MM.1S (cell line): ENCODE measurements at regions not wholly inside any gene's neighbourhood (a gene's known extent, or its start where the extent isn't known, plus 50 kb on each side); places are given as distances from the start of the nearest gene placed in this dataset.

ENCODE experiments used
- DNase-seq: peaks from one replicate; pipeline ENCODE4 v3.0.0-alpha.2; 2015
- H2AFZ ChIP-seq: fragments of 300-600 bp; sonication (generic); 2 replicates; pipeline ENCODE4 v1.6.0; 2016; ENCODE audit warnings: antibody characterized with exemption, low read length
- H3F3A ChIP-seq: fragments of 300-600 bp; sonication (generic); 2 replicates; pipeline ENCODE4 v1.6.1; 2016; ENCODE audit warnings: mild to moderate bottlenecking, antibody characterized with exemption, low read length, moderate library complexity, mixed read lengths; ENCODE audit not compliant: insufficient read depth
- H3K27ac ChIP-seq: fragments of 300-600 bp; sonication (generic); 2 replicates; pipeline ENCODE4 v1.5.1; 2016; ENCODE audit warnings: mild to moderate bottlenecking, low read length
- H3K27me3 ChIP-seq: fragments of 300-600 bp; sonication (generic); replicated peaks from 2 replicates; pipeline ENCODE4 v1.6.0; 2016; ENCODE audit warnings: low read length; ENCODE audit not compliant: insufficient read depth
- H3K36me3 ChIP-seq: fragments of 300-600 bp; sonication (generic); replicated peaks from 2 replicates; pipeline ENCODE4 v1.6.1; 2016; ENCODE audit warnings: mild to moderate bottlenecking, low read length, mixed read lengths; ENCODE audit not compliant: insufficient read depth
- H3K4me1 ChIP-seq: fragments of 300-600 bp; sonication (generic); 2 replicates; pipeline ENCODE4 v1.6.1; 2016; ENCODE audit warnings: low read length, mixed read lengths
- H3K4me2 ChIP-seq: fragments of 300-600 bp; sonication (generic); 2 replicates; pipeline ENCODE4 v1.6.0; 2016; ENCODE audit warnings: low read depth, low read length
- H3K4me3 ChIP-seq: fragments of 300-600 bp; sonication (generic); 2 replicates; pipeline ENCODE4 v1.5.1; 2016; ENCODE audit warnings: low read length, mixed read lengths
- H3K79me2 ChIP-seq: fragments of 300-600 bp; sonication (generic); 2 replicates; pipeline ENCODE4 v1.6.1; 2016; ENCODE audit warnings: mixed run types, low read length, mixed read lengths
- H3K9ac ChIP-seq: fragments of 300-600 bp; sonication (generic); 2 replicates; pipeline ENCODE4 v1.6.1; 2016; ENCODE audit warnings: low read length, mixed read lengths
- H3K9me2 ChIP-seq: fragments of 300-600 bp; sonication (generic); replicated peaks from 2 replicates; pipeline ENCODE4 v1.6.1; 2016; ENCODE audit warnings: mild to moderate bottlenecking, low read length, mixed read lengths; ENCODE audit not compliant: insufficient read depth
- H3K9me3 ChIP-seq: fragments of 300-600 bp; sonication (generic); replicated peaks from 2 replicates; pipeline ENCODE4 v1.6.1; 2016; ENCODE audit warnings: mild to moderate bottlenecking, low read length, mixed read lengths; ENCODE audit not compliant: insufficient read depth
- H4K20me1 ChIP-seq: fragments of 300-600 bp; sonication (generic); 2 replicates; pipeline ENCODE4 v1.6.1; 2016; ENCODE audit warnings: mild to moderate bottlenecking, low read length, moderate library complexity, mixed read lengths; ENCODE audit not compliant: insufficient read depth
- EZH2 ChIP-seq: fragments of 300-600 bp; sonication (generic); optimal IDR thresholded peaks from 2 replicates; pipeline ENCODE3; 2017; ENCODE audit warnings: low read depth, mild to moderate bottlenecking, antibody characterized with exemption, low read length, mixed read lengths
- EZH2phosphoT487 ChIP-seq: fragments of 300-600 bp; sonication (generic); IDR thresholded peaks from 2 replicates; pipeline ENCODE4 v1.6.1; 2018; ENCODE audit warnings: antibody characterized with exemption, low read length
- TF ChIP-seq, protein P1 (sequence below): fragments of 300-600 bp; sonication (generic); IDR thresholded peaks from 2 replicates; pipeline ENCODE4 v1.5.1; 2016; ENCODE audit warnings: antibody characterized with exemption, low read length, mixed read lengths

DNA sequence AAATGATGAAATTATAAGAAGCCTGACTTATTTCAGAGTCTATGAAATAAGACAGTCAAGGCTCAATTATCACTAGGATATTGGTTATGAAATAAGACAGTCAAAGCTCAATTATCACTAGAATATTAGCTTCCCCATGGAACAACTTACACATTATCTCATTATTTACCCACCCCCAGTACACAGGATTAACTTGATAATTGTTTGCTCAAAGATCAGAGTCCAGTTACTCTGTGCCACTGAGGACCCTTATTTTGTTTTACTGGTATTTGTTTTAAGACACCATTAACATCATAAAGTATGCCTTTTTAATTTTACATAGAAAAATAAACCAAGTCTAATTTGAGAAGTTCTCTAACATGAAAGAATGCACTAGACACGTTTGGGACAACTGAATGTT is 225.4 kb downstream of the SI start:
- Histone ChIP-seq H3F3A (no peaks in the 10 kb centered on the region), H3K4me3 (no peak overlapping the region), H3K4me1 (no peaks in the 10 kb centered on the region), H3K27ac (no peak overlapping the region), H3K9me3 (no peaks in the 10 kb centered on the region), H4K20me1 (no peaks in the 10 kb centered on the region), H2AFZ (no peak overlapping the region), H3K36me3 (no peaks in the 10 kb centered on the region), H3K4me2 (no peak overlapping the region), H3K79me2 (no peaks in the 10 kb centered on the region), H3K9me2 (no peaks in the 10 kb centered on the region), H3K9ac (no peak overlapping the region), H3K27me3 (no peaks in the 10 kb centered on the region)
- TF ChIP-seq, protein P1, sequence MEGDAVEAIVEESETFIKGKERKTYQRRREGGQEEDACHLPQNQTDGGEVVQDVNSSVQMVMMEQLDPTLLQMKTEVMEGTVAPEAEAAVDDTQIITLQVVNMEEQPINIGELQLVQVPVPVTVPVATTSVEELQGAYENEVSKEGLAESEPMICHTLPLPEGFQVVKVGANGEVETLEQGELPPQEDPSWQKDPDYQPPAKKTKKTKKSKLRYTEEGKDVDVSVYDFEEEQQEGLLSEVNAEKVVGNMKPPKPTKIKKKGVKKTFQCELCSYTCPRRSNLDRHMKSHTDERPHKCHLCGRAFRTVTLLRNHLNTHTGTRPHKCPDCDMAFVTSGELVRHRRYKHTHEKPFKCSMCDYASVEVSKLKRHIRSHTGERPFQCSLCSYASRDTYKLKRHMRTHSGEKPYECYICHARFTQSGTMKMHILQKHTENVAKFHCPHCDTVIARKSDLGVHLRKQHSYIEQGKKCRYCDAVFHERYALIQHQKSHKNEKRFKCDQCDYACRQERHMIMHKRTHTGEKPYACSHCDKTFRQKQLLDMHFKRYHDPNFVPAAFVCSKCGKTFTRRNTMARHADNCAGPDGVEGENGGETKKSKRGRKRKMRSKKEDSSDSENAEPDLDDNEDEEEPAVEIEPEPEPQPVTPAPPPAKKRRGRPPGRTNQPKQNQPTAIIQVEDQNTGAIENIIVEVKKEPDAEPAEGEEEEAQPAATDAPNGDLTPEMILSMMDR = no peak
- TF ChIP-seq EZH2phosphoT487 = no peak
- no peak for TF ChIP-seq EZH2
- DNase-seq = no peak

DNA sequence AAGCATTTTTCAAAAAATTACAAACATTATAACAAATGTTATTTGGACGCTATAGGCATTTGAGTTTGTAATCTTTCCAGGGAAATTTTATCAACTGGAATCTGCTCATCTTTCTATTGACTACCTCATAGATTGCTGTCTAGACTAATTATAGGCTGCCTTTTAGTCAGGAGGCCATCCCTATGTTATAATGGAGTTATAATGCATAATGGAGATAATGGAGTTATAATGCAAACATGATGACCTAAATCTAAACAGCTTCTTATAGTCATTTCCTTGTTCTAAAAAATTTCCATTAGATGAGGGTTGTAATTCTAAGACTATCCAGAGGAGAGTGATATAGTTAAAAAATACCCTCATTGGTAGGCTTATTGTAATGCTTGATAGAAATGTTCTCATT is 226.4 kb downstream of the SI start:
- TF ChIP-seq, protein P1 = no peak
- no peak for TF ChIP-seq EZH2phosphoT487
- TF ChIP-seq EZH2 = no peak
- Histone ChIP-seq H3K79me2 (no peaks in the 10 kb centered on the region), H3K4me1 (no peaks in the 10 kb centered on the region), H3K9me3 (no peaks in the 10 kb centered on the region), H2AFZ (no peak overlapping the region), H4K20me1 (no peaks in the 10 kb centered on the region), H3F3A (no peaks in the 10 kb centered on the region), H3K9ac (no peak overlapping the region), H3K36me3 (no peaks in the 10 kb centered on the region), H3K27ac (no peak overlapping the region), H3K27me3 (no peaks in the 10 kb centered on the region), H3K9me2 (no peaks in the 10 kb centered on the region), H3K4me3 (no peak overlapping the region), H3K4me2 (no peak overlapping the region)
- no peak for DNase-seq

DNA sequence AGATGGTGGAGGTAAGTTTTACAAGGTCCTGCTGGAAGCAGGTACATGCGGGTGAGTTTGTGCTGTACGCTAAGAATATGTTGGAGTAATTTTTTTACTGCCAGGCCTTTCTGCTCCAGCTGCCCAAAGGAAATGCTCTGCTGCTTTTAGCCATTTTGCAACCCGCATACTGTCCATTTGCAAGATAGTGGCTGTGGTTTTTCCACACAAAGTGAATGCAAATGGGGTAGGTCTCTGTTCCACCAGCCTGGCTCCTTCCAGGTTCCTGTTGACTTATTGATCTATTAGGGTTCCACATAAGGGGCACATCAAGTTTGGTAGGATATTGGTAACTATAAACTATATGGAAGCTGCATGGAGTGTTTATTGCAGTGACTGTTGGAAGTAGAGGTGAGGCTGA is 227.1 kb downstream of the SI start:
- Histone ChIP-seq H4K20me1 (no peaks in the 10 kb centered on the region), H3K4me2 (no peak overlapping the region)
- no peak for TF ChIP-seq EZH2phosphoT487
- no peak for TF ChIP-seq EZH2
- TF ChIP-seq, protein P1 = no peak

DNA sequence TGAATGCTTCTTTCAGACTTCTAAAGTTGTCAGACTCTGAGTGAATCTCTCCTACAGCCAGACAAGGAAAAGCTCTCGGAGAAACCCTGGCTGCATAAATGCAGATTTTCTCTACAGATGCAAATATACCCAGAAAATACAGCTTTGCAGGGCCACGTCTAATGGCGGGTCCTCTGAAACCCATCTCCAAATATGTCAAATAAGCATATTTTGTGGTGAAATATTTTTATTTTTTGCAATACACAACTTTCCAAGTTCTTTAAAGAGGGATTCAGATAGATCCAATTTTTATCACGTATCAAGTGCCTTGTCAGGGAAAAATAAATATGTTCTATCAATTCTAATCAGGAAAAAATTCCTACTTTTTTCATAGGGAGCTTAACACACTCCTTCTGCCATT is 229.4 kb downstream of the SI start:
- H3K4me2 ChIP-seq = no peak overlapping the region
- H3K27me3 ChIP-seq = no peaks in the 10 kb centered on the region
- H3K9ac ChIP-seq = no peak overlapping the region
- no peak overlapping the region for H3K27ac ChIP-seq
- H3K36me3 ChIP-seq = no peaks in the 10 kb centered on the region
- H3K9me3 ChIP-seq = no peaks in the 10 kb centered on the region
- DNase-seq = no peak
- no peak overlapping the region for H3K4me3 ChIP-seq
- no peaks in the 10 kb centered on the region for H3K79me2 ChIP-seq
- H3K4me1 ChIP-seq = no peaks in the 10 kb centered on the region
- H2AFZ ChIP-seq = no peak overlapping the region
- no peaks in the 10 kb centered on the region for H4K20me1 ChIP-seq
- H3K9me2 ChIP-seq = no peaks in the 10 kb centered on the region
- H3F3A ChIP-seq = no peaks in the 10 kb centered on the region
- TF ChIP-seq EZH2phosphoT487 (no peak), EZH2 (no peak)
- TF ChIP-seq, protein P1 = no peak

More for the DNA sequence above, 227.1 kb downstream of the SI start:
- H3K4me3 ChIP-seq = no peak overlapping the region
- no peaks in the 10 kb centered on the region for H3K4me1 ChIP-seq
- no peak overlapping the region for H2AFZ ChIP-seq
- H3K36me3 ChIP-seq = no peaks in the 10 kb centered on the region
- no peak for DNase-seq
- H3K9ac ChIP-seq = no peak overlapping the region
- H3F3A ChIP-seq = no peaks in the 10 kb centered on the region
- no peaks in the 10 kb centered on the region for H3K27me3 ChIP-seq
- H3K9me2 ChIP-seq = no peaks in the 10 kb centered on the region
- no peaks in the 10 kb centered on the region for H3K79me2 ChIP-seq
- no peak overlapping the region for H3K27ac ChIP-seq
- H3K9me3 ChIP-seq = no peaks in the 10 kb centered on the region
